Lung (tissue), 11 donors: ENCODE measurements at regions not wholly inside any gene's neighbourhood (a gene's known extent, or its start where the extent isn't known, plus 50 kb on each side); places are given as distances from the start of the nearest gene placed in this dataset.
"Not testable (repeated sequence)": the region's sequence is repeated elsewhere in the genome, so short reads cannot be mapped to it uniquely, and the experiment has no call there.

ENCODE experiments used
- ATAC-seq: fragments of 200-7000 bp; cut with Tn5 transposase; one replicate; pipeline ENCODE4 v1.9.1; 2020; ENCODE audit warnings: moderate number of reproducible peaks; ENCODE audit not compliant: insufficient read depth, low FRiP score
- DNase-seq, 3 donors: peaks; one replicate each; pipeline ENCODE4 v3.0.0-alpha.2; 2013 to 2017
- H3K27ac ChIP-seq, 2 donors: one replicate each; pipeline ENCODE4 v1.5.1; 2013; ENCODE audit warnings: mild to moderate bottlenecking in 2 of 2, moderate library complexity in 2 of 2, control low read depth in 1 of 2, inconsistent platforms in 1 of 2, low read depth in 1 of 2, low read length in 1 of 2
- H3K27me3 ChIP-seq, 3 donors: one replicate each; pipeline ENCODE4 v1.5.1; 2013; ENCODE audit warnings: low read length in 2 of 3; ENCODE audit not compliant: control insufficient read depth in 3 of 3, insufficient read depth in 3 of 3
- H3K36me3 ChIP-seq, 4 donors: one replicate each; pipeline ENCODE4 v1.5.1; 2013; ENCODE audit warnings: low read length in 4 of 4, mild to moderate bottlenecking in 1 of 4, moderate library complexity in 1 of 4; ENCODE audit not compliant: control insufficient read depth in 4 of 4, insufficient read depth in 4 of 4
- H3K4me1 ChIP-seq, 5 donors: one replicate each; pipeline ENCODE4 v1.5.1; 2013; ENCODE audit warnings: low read length in 5 of 5, mild to moderate bottlenecking in 2 of 5, moderate library complexity in 1 of 5; ENCODE audit not compliant: control insufficient read depth in 5 of 5, insufficient read depth in 5 of 5
- H3K4me3 ChIP-seq: one replicate; pipeline ENCODE4 v1.5.1; 2013; ENCODE audit warnings: mild to moderate bottlenecking, control low read depth, moderate library complexity
- H3K9ac ChIP-seq, 2 donors: one replicate each; pipeline ENCODE4 v1.5.1; 2013; ENCODE audit warnings: low read length in 2 of 2, control low read depth in 1 of 2; ENCODE audit not compliant: insufficient read depth in 1 of 2
- H3K9me3 ChIP-seq, 4 donors: one replicate each; pipeline ENCODE4 v1.5.1; 2013; ENCODE audit warnings: low read length in 3 of 4, mild to moderate bottlenecking in 1 of 4, moderate library complexity in 1 of 4; ENCODE audit not compliant: control insufficient read depth in 4 of 4, insufficient read depth in 3 of 4
- CTCF ChIP-seq: IDR thresholded peaks from 2 replicates; pipeline ENCODE4 v1.5.1; 2012; ENCODE audit warnings: mild to moderate bottlenecking; ENCODE audit errors: control extremely low read depth, extremely low read depth
- WGBS, 2 donors: extraction: QIAGEN DNeasy Blood & Tissue Kit; methylation state at CpG; one replicate each; pipeline ENCODE4 v1.1.7; 2013; 5-methylcytosine and 5-hydroxymethylcytosine counted together
- donor health status: control.
- donor health status: control.
- donor health status: Bipolar disorder and iron deficiency.
- donor health status: healthy.
- donor health status: DM: yes; HTN: yes; CAD: no.

GRCh38 chr3:5699313-5699712, 511.8 kb downstream of the EDEM1 start:
- Histone ChIP-seq H3K9ac (no peak overlapping the region), H3K27ac (no peak overlapping the region), H3K36me3 (no peaks in the 10 kb centered on the region), H3K27me3 (no peaks in the 10 kb centered on the region), H3K4me1 (no peaks in the 10 kb centered on the region), H3K4me3 (no peak overlapping the region), H3K9me3 (no peaks in the 10 kb centered on the region)
- 93 to 94% methylated on average over 6 of the region's 6 CpGs for WGBS, 2 donors
- no peak for TF ChIP-seq CTCF
- DNase-seq (no peak), ATAC-seq (no peak)

DNA sequence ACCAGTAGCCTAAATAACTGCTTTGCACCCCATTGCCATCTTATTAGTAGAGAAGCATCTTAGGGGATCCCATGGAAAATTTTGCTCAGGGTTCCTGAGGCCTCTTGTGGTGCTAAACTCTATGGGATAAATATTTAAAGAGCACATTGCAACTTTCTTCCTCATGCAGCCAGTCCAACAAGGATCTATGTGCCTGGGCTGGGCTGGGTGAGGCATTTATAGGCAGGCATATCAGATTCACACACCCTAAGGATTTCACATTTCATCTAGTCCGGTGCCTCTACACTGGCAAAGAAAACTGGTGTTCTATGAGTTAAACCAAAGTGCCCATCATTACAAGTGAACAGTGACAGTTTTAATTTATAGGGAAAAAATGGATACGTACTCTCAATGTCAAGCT, 512.3 kb downstream of the EDEM1 start:
- no peak for ATAC-seq
- Histone ChIP-seq H3K36me3 (no peaks in the 10 kb centered on the region), H3K27me3 (no peaks in the 10 kb centered on the region), H3K9me3 (no peaks in the 10 kb centered on the region), H3K27ac (no peak overlapping the region), H3K4me3 (no peak overlapping the region), H3K4me1 (no peaks in the 10 kb centered on the region), H3K9ac (no peak overlapping the region)
- TF ChIP-seq CTCF, result no peak
- DNase-seq, result no peak
- WGBS, 2 donors, result 87 to 93% methylated on average over 2 of the region's 2 CpGs

DNA sequence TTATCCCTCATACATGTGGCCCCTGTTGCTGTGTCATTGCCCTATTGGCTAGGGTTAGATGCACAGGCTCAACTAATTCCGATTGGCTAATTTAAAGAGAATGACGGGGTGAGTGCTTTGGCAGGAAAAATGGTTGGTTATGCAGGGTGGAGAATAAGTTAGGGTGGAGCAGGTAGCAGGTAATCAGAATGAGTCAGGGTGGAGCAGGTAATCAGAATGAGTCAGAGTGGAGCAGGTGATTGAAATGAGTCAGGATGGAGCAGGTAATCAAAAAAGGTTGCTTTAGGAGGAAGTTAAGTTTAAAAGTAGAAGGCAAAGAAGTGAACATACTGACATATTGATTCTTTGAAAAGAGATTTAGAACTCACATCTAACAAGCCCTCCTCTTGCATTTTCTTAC, 513.5 kb downstream of the EDEM1 start:
- DNase-seq, H3K27ac ChIP-seq, H3K27me3 ChIP-seq, H3K4me3 ChIP-seq, H3K4me1 ChIP-seq, H3K9me3 ChIP-seq, ATAC-seq, H3K9ac ChIP-seq, H3K36me3 ChIP-seq: not testable (repeated sequence)
- WGBS, 2 donors, result 90 to 96% methylated on average over 2 of the region's 2 CpGs

GRCh38 chr3:5707794-5708193, 520.3 kb downstream of the EDEM1 start:
- 48 to 70% methylated on average over 2 of the region's 2 CpGs for WGBS, 2 donors
- H3K36me3 ChIP-seq, result no peaks in the 10 kb centered on the region

More at GRCh38 chr3:5707794-5708193, 520.3 kb downstream of the EDEM1 start:
- Histone ChIP-seq H3K4me3 (no peak overlapping the region), H3K27ac (no peak overlapping the region), H3K4me1 (no peaks in the 10 kb centered on the region), H3K9me3 (peaks cover 0 to 1% (median 0%) of the 10 kb centered on the region in 4 donors), H3K9ac (no peak overlapping the region), H3K27me3 (no peaks in the 10 kb centered on the region)
- TF ChIP-seq CTCF, result no peak
- DNase-seq (no peak), ATAC-seq (no peak)
